Astrocyte (in vitro differentiated cells and primary cell): ENCODE measurements at regions not wholly inside any gene's neighbourhood (a gene's known extent, or its start where the extent isn't known, plus 50 kb on each side); places are given as distances from the start of the nearest gene placed in this dataset.

Experiments
- DNase-seq: peaks from one replicate; pipeline ENCODE4 v3.0.0-alpha.2; 2010; ENCODE audit warnings: low read depth
- FAIRE-seq: peaks from 2 replicates; lab custom pipeline; 2011; peaks lifted over from hg19 to GRCh38; lab: Jason Lieb, UNC
- H2AFZ ChIP-seq: 2 replicates; pipeline ENCODE4 v1.6.0; 2012; ENCODE audit warnings: low read depth, low read length, inconsistent platforms
- H3K27ac ChIP-seq: 2 replicates; pipeline ENCODE4 v1.5.1; 2011; ENCODE audit warnings: low read depth, low read length, inconsistent platforms
- H3K27me3 ChIP-seq: 2 replicates; pipeline ENCODE4 v1.6.0; 2011; ENCODE audit warnings: low read length, inconsistent platforms; ENCODE audit not compliant: insufficient read depth
- H3K36me3 ChIP-seq: 2 replicates; pipeline ENCODE4 v1.5.1; 2011; ENCODE audit warnings: low read length, inconsistent platforms; ENCODE audit not compliant: insufficient read depth
- H3K4me1 ChIP-seq: 2 replicates; pipeline ENCODE4 v1.5.1; 2011; ENCODE audit warnings: low read length, inconsistent platforms; ENCODE audit not compliant: insufficient read depth
- H3K4me2 ChIP-seq: 2 replicates; pipeline ENCODE4 v1.6.0; 2012; ENCODE audit warnings: low read length, inconsistent platforms
- H3K4me3 ChIP-seq: 2 replicates; pipeline ENCODE4 v1.5.1; 2011; ENCODE audit warnings: low read depth, mild to moderate bottlenecking, low read length, inconsistent platforms; ENCODE audit not compliant: insufficient read depth
- H3K79me2 ChIP-seq: 2 replicates; pipeline ENCODE4 v1.6.0; 2012; ENCODE audit warnings: mild to moderate bottlenecking, low read length, inconsistent platforms; ENCODE audit not compliant: insufficient read depth
- H3K9ac ChIP-seq: 2 replicates; pipeline ENCODE4 v1.6.0; 2012; ENCODE audit warnings: mild to moderate bottlenecking, low read length, inconsistent platforms
- H3K9me3 ChIP-seq: 2 replicates; pipeline ENCODE4 v1.5.1; 2012; ENCODE audit warnings: low read depth, mild to moderate bottlenecking, low read length, inconsistent platforms; ENCODE audit not compliant: insufficient read depth
- H4K20me1 ChIP-seq: 2 replicates; pipeline ENCODE4 v1.6.0; 2012; ENCODE audit warnings: low read length, inconsistent platforms; ENCODE audit not compliant: insufficient read depth
- H3K27ac Mint-ChIP-seq: one replicate; pipeline ENCODE4 v1.8.0; 2021; ENCODE audit warnings: mild to moderate bottlenecking, mixed read lengths; ENCODE audit not compliant: unreplicated experiment
- H3K27me3 Mint-ChIP-seq: one replicate; pipeline ENCODE4 v1.8.0; 2021; ENCODE audit warnings: low read depth, mixed read lengths; ENCODE audit not compliant: unreplicated experiment
- H3K36me3 Mint-ChIP-seq: one replicate; pipeline ENCODE4 v1.8.0; 2021; ENCODE audit warnings: low read depth, mixed read lengths; ENCODE audit not compliant: unreplicated experiment
- H3K4me1 Mint-ChIP-seq: one replicate; pipeline ENCODE4 v1.8.0; 2021; ENCODE audit warnings: low read depth, mixed read lengths; ENCODE audit not compliant: unreplicated experiment
- H3K4me3 Mint-ChIP-seq: one replicate; pipeline ENCODE4 v1.8.0; 2021; ENCODE audit warnings: mild to moderate bottlenecking, moderate library complexity, mixed read lengths; ENCODE audit not compliant: unreplicated experiment
- H3K9me3 Mint-ChIP-seq: one replicate; pipeline ENCODE4 v1.8.0; 2021; ENCODE audit warnings: mild to moderate bottlenecking, mixed read lengths; ENCODE audit not compliant: unreplicated experiment
- CTCF ChIP-seq: IDR thresholded peaks from 2 replicates; pipeline ENCODE4 v1.5.1; 2011; ENCODE audit warnings: low read depth, mild to moderate bottlenecking, inconsistent platforms, low read length, moderate library complexity; ENCODE audit not compliant: insufficient read depth
- EZH2 ChIP-seq: IDR thresholded peaks from 2 replicates; pipeline ENCODE4 v1.6.1; 2012; ENCODE audit warnings: mild to moderate bottlenecking, low read length, inconsistent platforms; ENCODE audit not compliant: insufficient read depth

DNA sequence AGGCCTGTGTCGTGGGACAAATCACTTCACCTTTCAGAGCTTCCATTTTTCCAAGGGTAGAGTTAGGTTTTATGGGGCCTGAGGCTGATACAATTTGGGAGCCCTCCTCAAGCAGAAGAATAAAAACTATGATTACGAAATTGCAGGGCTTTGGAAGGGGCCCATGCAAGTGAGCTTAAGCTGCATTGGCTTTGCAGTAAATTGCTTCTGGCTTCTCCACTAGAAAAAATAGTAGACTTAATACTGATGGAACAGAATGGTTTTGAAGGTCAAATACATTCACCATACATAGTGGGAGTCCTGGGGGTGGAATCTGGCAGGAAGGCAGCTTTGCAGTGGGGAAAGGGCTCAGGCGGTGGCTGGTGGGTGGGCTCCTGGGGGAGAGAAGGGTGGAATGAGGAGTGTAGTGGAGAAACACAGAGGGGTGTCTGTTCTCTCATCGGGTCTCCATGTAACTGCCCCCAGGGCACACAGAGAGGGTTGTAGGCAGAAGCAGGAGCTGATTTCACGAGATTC is 55.9 kb upstream of the RNF24 start:
- H4K20me1 ChIP-seq: no peaks in the 10 kb centered on the region
- no peak for FAIRE-seq

GRCh38 chr20:4070323-4071177 is 55.2 kb upstream of the RNF24 start:
- peaks cover 8% of the 10 kb centered on the region for H3K9me3 Mint-ChIP-seq
- H3K4me3 Mint-ChIP-seq: no peak overlapping the region
- no peak for FAIRE-seq
- H3K4me1 ChIP-seq: peaks cover 34% of the 10 kb centered on the region
- peaks cover 14% of the 10 kb centered on the region for H3K27me3 Mint-ChIP-seq
- no peaks in the 10 kb centered on the region for H3K4me1 Mint-ChIP-seq
- H4K20me1 ChIP-seq: no peaks in the 10 kb centered on the region
- H3K9ac ChIP-seq: no peak overlapping the region
- no peaks in the 10 kb centered on the region for H3K27me3 ChIP-seq
- no peak overlapping the region for H2AFZ ChIP-seq
- H3K27ac ChIP-seq: no peak overlapping the region
- TF ChIP-seq EZH2: no peak
- no peak for TF ChIP-seq CTCF
- H3K9me3 ChIP-seq: no peaks in the 10 kb centered on the region
- no peak for DNase-seq
- H3K4me3 ChIP-seq: no peak overlapping the region
- no peak overlapping the region for H3K4me2 ChIP-seq
- H3K36me3 Mint-ChIP-seq: no peaks in the 10 kb centered on the region
- no peaks in the 10 kb centered on the region for H3K36me3 ChIP-seq
- no peak overlapping the region for H3K27ac Mint-ChIP-seq
- no peaks in the 10 kb centered on the region for H3K79me2 ChIP-seq

More for the DNA sequence above, 55.9 kb upstream of the RNF24 start:
- Histone ChIP-seq H3K4me2 (no peak overlapping the region), H3K9ac (no peak overlapping the region), H3K9me3 (no peaks in the 10 kb centered on the region), H3K27ac (no peak overlapping the region), H3K4me1 (peaks cover 30% of the 10 kb centered on the region), H3K79me2 (no peaks in the 10 kb centered on the region), H3K36me3 (no peaks in the 10 kb centered on the region), H3K4me3 (no peak overlapping the region), H3K27me3 (no peaks in the 10 kb centered on the region), H2AFZ (no peak overlapping the region)
- Mint-ChIP-seq H3K4me3 (no peak overlapping the region), H3K9me3 (peaks cover 8% of the 10 kb centered on the region), H3K4me1 (no peaks in the 10 kb centered on the region), H3K27ac (no peak overlapping the region), H3K36me3 (no peaks in the 10 kb centered on the region), H3K27me3 (peaks cover 14% of the 10 kb centered on the region)
- DNase-seq: no peak
- TF ChIP-seq EZH2: no peak
- TF ChIP-seq CTCF: no peak

DNA sequence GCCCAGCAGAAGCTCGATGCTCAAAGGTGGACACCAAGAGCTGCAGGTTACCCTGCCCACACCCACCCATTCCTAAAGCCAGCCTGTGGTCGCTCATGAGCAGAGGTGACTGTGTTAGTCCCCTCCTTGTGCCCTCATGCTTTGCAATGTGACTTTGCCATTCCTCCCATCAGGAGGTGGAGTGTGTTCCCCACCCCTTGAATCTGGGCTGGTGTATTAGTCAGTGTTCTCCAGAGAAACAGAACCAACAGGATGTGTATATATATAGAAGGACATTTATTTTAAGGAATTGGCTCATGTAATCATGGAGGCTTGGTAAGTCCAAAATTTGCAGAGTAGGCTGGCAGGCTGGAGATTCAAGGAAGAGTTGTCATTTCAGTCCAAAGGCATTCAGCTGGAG is 54.4 kb upstream of the RNF24 start:
- no peak for TF ChIP-seq CTCF
- no peak for TF ChIP-seq EZH2
- no peaks in the 10 kb centered on the region for H3K79me2 ChIP-seq
- Mint-ChIP-seq H3K4me1 (peaks cover 2% of the 10 kb centered on the region), H3K27ac (no peak overlapping the region), H3K27me3 (peaks cover 11% of the 10 kb centered on the region), H3K36me3 (peaks cover 2% of the 10 kb centered on the region), H3K4me3 (no peak overlapping the region), H3K9me3 (peaks cover 10% of the 10 kb centered on the region)
- H2AFZ ChIP-seq: no peak overlapping the region
- no peaks in the 10 kb centered on the region for H4K20me1 ChIP-seq
- H3K27ac ChIP-seq: no peak overlapping the region
- H3K27me3 ChIP-seq: no peaks in the 10 kb centered on the region
- H3K36me3 ChIP-seq: no peaks in the 10 kb centered on the region
- H3K4me2 ChIP-seq: no peak overlapping the region
- no peak overlapping the region for H3K4me3 ChIP-seq
- FAIRE-seq (no peak), DNase-seq (no peak)
- H3K9me3 ChIP-seq: no peaks in the 10 kb centered on the region
- peaks cover 42% of the 10 kb centered on the region for H3K4me1 ChIP-seq
- H3K9ac ChIP-seq: no peak overlapping the region
